ENCODE measurements at regions not wholly inside any gene's neighbourhood (a gene's known extent, or its start where the extent isn't known, plus 50 kb on each side); places are given as distances from the start of the nearest gene placed in this dataset.

DNA sequence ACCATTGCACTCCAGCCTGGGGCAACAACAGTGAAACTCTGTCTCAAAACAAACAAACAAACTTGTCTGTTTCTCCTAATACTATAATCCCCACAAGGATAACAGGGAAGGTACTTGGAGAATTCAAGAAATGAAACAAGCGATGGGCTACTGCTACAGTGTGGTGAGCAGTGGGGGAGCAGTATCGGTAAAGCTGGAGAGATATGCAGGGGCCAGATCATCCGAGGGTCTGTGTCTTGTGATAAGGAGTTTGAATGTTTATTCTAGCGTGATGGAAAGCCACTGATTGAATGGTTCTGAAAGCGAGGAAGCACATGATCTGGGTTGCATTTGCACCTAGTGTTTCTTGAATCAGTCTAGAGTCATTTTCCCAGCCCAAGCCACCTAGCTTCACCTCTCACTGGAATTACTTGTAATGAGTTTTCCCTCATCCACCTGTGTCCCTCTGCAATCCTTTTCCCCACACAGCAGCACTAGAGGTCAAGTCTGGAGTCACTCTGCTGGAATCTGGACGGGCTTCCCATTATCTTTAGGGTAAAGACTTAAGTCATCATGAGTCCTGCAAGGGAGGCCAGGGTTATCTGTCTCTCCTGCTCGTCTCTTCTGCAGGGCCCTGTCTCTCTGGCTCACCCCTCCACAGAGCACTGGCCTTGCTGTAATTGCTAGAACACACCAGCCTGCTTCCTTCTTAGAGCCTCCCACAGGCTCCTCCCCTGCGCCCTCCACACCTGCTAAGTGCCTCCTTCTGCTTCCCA is 162.3 kb downstream of the KLF5 start:
- DNase-seq (ENCODE audit: low read depth in 2 of 2), result no peak

DNA sequence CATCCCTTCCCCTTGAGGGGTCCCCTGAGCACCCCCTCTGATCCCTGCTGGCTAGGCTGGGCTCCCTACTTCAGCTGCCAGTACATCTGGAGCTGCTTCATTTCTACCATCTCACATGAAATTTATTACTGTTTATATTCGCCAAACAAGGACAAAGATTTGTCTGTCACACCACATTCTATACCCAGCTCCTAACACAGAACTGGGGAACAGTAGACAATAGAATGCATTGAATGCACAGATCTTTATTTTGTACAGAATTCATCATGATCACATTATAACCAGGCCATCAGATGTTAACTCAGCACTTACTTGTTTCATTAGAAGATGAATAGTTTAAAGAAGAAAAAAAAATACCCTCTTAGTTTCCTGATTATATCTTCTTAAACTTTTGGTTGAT is 159.4 kb downstream of the KLF5 start:
- DNase-seq (ENCODE audit: low read depth in 2 of 2), result no peak

DNA sequence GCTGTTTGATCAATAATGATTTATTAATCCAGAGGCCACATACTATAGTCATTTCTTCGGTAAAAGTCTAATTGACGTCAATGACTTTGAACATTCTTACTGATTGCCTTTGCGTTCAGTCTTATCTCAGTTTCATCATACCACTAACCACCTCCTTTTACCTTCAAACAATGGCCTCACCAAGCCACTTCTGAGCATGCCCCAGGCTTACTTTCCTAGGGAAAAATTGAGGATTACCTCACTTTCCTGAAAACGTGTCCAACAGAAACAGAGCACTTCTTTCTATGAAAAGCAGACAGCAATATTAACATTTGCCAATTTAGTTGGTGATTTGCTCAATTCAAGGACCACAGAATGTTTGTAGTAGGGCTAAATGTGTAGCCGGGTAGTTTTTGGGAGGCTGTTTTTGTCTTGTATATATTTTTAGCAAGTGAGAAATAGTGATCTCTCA is 157.6 kb downstream of the KLF5 start:
- DNase-seq (ENCODE audit: low read depth in 2 of 2), result peak; percentile 95 to 96

DNA sequence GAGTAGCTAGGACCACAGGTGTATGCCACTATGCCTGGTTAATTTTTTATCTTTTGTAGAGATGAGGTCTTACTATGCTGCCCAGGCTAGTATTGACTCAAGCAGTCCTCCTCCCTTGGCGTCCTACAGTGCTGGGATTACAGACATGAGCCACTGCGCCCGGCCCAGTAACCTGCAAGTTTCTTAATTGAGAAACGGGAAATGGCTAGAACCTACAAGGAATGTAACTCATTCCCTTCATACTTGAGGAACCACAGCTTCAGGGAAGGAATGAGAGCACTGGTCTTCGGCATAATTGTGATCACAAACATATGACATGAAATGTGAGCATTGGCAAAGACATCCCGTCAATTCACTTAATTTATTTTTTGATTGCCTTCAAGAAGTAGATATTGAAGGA is 157.0 kb downstream of the KLF5 start:
- DNase-seq (ENCODE audit: low read depth in 2 of 2), result peak; percentile 85 to 86

DNA sequence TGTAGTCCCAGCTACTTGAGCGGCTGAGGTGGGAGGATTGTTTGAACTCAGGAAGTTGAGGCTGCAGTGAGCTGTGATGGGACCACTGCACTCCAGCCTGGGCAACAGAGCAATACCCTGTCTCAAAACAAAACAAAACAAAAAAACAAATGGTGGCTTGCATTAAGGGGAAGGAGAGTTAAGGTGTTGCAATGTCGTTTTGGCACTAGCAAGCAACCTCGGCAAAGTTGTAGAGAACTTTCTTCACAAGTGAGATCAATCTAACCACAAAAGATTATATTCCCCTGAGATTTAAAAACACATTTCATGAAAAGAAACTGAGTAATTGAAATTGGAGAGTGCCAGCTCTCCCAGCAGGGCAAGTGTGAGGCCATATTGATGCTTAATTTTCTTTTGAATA is 153.7 kb downstream of the KLF5 start:
- no peak for DNase-seq (ENCODE audit: low read depth in 2 of 2)

DNA sequence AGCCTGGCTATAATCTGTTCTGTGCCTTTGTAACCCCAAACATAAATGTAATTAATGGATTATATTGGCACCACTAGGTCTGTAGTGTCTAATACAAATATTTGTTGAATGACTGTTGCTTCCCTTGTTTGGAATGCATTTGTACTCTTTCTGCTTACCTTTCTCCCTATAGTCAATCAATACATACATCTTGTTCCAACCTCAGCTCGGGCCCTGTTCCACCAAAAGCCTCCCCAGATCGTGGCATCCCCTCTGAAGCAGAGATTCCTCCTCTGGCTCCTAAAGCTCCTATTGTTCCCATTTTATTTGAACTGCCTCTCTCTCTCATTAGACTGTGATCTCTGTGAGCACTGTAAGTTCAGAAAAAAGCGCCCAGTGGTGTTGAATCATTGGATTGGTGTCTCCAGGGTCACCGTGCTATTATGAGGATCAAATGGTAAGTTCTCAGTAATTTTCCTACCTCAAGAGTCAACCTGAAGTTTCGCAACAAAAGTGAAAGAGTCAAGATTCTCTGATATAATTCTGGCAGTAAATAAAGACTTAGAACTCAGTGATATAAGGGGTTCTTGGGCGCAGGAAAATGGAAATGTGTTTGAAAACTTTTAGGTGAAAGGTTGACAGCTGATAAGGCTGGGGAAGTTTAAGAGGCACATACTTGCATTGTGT is 151.5 kb downstream of the KLF5 start:
- DNase-seq (ENCODE audit: low read depth in 2 of 2), result no peak

DNA sequence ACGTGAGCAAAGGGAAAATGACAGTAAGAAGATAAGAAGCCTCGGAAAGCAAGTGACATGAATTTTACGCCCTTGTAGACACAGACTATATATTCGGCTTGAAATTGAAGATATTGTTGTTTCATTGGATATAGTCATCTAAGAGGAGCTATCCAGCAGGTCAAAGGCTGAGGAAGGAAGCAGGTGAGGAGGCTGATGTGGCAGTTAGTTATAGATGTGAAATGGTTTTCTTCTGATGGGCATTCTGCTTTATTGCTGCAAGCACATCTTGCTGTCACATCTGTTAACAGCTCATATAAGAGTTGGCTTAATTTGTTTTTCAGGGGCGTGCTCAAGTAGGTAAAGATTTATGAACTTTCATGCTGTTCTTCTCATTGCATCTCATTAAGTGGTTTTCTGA is 146.1 kb downstream of the KLF5 start:
- DNase-seq (ENCODE audit: low read depth in 2 of 2), result no peak

DNA sequence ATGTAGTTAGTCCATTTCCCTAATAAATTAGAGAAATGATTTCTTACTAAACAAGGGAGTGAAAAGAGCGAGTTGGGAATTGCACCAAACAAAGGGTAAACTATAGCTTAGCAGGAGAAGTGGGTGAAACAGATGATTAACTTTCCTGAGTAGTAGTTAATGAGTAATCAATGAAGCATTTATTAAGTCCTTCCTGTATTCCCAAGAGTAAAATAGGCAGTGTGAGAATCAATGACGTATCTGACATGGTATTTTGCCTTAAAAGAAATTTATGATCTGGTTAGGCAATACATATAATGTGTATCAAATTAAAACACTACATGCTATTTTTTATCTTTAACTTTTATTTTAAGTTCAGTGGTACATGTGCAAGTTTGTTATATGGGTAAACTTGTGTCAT is 142.8 kb downstream of the KLF5 start:
- peak; percentile 63 to 64 for DNase-seq (ENCODE audit: low read depth in 2 of 2)

DNA sequence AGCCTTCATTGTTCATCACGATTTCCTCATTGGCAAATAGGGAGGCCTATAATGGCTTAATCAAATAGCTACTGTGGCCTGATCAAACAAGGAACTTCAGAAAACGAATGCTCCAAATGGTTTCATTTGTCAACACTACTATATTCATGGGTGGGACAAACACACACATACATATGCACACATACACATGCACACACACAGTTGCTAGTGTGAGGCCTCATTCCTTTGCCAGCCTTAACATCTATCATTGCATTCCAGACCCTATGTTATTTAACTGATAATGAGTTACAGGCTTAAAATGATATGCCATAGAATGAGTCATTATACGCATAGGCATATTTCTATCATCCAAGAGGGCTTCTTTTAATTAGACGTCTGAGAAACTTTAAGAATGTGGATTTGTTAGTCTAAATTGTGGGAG is 140.2 kb downstream of the KLF5 start:
- DNase-seq (ENCODE audit: low read depth in 2 of 2), result peak; percentile 93 to 96

DNA sequence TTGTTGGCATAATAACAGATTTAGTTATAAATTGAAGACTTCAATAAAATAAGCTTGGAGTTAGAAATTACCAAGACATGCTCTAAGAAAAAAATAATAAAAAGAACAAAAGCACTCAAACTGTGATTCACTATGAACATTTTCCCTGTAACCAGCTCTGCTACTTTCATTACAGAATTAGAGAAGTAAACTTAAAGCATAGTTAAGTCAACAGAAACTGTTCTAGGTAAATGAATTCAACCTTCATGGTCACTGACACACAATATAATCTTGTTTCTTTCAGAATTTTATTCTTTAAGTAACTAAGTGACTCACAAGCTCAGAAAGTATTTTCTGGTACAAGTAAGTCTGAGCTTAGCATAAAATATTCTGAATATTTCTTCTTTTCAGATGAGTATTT is 136.3 kb downstream of the KLF5 start:
- no peak for DNase-seq (ENCODE audit: low read depth in 2 of 2)

DNA sequence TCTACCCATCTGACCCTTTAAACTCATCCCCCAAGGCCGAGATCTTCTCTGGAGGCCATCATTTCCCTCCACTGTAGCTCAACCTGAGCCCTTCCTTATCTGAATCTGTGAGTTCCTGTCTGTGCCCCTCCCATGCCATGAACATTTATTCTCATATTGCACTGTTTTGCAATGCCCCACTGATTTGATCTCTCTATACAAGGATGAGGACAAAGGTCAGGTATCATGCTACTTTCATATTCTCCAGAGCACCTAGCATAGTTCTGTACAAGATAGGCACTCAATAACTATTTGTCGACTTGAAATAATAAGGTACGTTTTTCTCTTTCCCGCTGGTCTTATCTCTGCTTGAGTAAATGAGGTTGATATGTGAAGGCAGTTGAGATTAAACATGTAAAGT is 135.5 kb downstream of the KLF5 start:
- no peak for DNase-seq (ENCODE audit: low read depth in 2 of 2)

DNA sequence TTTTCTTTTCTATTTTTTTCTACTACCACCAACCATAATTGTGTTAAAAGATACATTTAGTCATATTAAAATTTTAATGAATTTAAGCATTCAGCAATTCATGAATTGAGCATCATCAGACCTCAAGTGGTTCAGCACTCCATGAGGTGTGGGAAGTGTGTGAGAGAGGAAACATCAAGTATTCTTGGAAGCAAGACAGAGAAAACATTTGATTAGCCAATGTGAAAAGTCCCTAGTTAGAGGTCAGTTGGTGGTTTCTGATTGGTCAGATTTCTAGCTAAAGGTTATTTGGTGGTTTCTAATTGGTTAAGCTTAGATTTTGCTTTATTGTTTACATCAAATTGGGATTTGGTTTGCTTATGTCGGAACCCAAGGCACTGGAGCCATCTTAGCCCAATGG is 134.7 kb downstream of the KLF5 start:
- no peak for DNase-seq (ENCODE audit: low read depth in 2 of 2)

DNA sequence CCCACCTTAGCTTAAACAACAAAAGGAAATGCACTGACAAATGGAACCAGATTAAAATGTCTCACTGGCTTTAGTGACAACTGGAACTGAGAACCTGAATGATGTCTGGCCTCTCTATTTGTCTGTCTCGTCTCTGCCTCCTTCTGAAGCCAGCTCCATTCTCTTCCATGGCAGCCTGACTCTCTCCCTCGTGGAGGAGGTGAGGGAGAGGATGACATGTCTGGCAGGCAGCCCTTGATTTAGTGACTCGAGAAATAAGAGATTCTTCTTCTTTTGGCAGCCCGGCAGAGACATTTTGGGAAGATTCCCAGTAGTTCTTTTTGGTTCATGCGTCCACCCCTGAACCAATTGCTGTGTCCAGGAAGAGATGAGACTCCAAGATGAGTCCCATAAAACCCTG is 131.7 kb downstream of the KLF5 start:
- DNase-seq (ENCODE audit: low read depth in 2 of 2), result no peak

DNA sequence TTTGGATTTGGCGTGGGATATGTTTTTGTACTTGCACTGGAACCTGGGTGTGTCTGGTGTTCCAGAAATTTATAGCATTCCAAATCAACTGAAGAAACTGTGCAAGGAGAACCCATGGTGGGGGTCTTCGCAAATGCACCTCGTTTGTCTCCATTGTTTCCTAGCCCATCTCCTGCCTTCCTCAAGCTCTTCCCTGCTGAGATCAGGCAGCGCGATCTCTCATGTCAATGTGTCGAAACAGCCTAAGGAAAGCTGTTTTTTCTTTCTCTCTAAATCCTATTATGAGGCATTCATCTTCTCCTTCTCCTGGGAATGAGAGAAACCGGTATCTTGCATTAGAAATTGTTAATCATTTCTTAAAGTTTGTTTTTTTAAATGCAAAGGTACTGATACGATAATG is 131.0 kb downstream of the KLF5 start:
- no peak for DNase-seq (ENCODE audit: low read depth in 2 of 2)

DNA sequence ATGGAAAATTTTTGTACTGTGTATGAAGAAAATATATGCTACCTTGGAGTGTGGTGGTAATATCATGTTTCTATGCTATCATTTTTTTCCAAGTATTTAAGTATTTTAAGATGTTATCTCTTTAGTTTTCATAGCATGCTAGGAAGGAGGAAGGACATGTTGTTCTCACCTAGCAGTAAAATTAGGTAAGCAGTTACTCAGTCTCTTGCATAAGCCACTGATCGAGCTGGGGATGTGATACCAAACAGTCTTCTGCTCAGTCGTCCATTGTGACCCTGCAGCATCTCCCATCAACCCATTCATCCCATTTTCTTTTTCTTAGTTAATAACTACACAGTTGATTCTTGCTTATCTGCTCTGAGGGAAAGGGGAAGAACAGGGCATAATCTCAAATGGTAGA is 130.6 kb downstream of the KLF5 start:
- no peak for DNase-seq (ENCODE audit: low read depth in 2 of 2)

DNA sequence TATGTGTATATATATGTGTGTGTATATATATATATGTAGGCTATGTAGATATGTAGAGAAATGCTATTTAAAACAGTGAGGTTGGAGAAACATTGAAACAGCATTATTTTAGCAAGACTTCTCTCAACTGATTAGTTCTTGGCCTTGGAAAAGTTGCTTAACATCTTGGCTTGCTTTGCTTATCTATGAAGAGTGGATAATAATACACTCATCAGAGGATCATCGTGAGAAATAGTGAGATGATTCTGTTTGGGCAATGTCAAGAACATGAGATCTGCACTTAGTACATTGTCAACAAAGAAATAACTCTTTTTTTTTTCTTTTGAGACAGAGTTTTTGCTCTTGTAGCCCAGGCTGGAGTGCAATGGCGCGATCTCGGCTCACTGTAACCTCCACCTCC is 128.3 kb downstream of the KLF5 start:
- no peak for DNase-seq (ENCODE audit: low read depth in 2 of 2)

DNA sequence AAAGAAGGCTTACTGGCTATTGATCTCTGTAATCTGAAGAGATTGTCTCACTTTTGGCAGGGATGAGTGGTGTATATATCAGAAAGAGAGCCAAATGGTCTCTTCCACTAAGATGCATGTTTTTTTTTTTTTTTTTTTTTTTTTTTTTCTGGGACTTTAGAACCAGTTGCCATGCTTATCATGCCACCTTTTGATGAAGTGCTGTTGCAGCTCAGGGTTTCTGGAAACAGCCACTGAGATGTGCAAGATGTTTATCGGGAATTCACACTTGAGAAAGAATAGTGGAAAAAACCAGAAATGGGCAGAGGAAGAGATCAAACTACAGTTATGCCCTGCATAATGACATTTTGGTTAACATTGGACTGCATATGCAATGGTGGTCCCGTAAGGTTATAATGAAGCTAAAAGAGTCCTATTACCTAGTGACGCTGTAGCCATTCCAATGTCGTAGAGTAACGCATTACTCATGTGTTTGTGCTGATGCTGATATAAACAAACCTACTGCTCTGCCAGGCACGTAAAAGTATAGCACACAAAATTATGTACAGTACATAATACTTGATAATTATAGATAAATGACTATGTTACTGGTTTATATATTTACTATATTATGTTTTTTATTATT is 121.0 kb downstream of the KLF5 start:
- no peak for DNase-seq (ENCODE audit: low read depth in 2 of 2)

DNA sequence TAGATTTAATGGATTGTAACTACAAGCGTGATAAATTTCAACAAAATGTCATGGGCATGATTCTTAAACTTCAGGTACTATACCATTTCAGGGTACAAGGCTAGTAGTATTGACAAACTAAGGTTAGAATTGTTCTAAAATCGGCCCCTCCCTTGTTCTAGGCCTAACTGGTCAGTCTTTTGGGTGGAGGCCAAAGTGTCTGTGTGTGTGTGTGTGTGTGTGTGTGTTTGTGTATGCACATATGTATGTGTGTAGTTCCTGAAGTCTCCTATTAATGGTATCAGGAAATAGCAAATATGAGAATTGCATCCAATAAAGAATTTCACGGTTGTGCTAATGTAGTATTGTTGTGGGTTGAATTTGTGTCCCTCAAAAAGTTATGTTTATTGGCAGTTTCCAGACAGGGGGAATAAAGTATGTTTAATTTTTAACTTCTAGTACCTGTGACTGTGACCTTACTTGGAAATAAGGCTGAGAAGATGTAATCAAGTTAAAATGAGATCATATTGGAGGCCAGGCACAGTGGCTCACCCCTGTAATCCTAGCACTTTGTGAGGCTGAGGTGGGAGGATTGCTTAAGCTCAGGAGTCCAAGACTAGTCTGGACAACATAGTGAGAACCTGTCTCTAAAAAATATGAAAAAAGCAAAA is 119.2 kb downstream of the KLF5 start:
- no peak for DNase-seq (ENCODE audit: low read depth in 2 of 2)

DNA sequence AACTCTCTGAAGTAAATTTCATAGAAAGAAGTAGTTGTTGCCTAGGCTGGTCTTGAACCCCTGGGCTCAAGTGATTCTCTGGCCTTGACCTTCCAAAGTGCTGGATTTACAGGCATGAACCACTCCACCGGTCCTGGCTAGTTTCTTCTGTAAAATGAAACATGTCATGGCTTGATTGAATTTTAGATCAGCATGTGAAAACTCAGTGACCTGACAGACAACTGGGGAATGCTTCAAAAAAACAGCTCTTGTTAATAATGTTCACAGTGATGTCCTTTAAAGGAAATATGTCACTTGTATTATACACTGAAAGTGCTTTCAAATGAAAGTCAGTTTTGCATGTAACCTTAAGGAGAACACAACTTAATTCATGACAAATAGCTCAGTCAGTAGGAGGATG is 118.2 kb downstream of the KLF5 start:
- DNase-seq (ENCODE audit: low read depth in 2 of 2), result no peak

DNA sequence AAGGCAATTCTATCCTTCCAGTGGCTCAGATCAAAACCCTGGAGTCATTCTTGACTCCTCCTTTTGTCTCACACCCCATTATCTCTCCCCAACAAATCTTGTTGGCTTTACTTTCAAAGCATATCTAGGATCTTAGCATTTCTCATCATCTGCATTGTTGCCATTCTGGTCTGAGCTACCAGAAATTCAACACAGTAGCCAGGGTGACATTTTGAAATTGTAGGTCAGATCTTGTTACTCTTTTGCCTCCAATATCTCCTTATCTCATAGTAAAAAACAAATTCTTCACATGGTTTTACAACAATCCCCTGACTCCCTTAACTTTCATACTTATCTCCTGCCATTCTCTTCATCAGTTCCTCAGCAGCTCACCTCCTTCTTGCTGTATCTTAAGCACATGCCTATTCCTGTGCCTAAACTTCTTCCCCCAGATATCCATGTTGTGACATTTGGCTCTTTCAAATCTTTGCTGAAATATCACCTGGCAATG is 115.8 kb downstream of the KLF5 start:
- DNase-seq (ENCODE audit: low read depth in 2 of 2), result no peak

DNA sequence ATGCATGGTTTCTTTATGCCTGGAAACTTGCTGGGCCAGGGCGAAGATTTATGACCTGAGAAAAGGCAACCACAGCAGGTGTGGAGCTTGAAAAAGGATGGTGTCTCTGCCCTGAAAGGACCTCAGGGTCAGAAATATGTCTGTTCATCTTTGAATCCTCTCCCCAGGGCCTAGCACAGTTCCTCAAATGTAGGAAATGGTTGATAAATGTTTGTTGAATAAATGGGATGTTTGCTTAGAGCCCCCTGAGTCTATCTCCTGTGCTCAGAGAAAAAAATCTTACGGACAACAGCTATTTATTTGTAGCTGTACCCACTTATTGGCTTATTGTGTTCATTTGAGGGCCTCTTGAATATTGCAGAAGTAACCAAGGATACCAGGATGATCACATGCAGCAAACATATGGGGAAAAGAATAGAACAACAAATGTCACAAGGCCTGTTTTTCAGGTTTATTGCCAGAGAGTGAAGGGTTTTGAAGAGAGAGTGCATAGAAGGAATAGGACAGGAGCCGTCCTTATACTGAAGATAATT is 114.5 kb downstream of the KLF5 start:
- no peak for DNase-seq (ENCODE audit: low read depth in 2 of 2)

DNA sequence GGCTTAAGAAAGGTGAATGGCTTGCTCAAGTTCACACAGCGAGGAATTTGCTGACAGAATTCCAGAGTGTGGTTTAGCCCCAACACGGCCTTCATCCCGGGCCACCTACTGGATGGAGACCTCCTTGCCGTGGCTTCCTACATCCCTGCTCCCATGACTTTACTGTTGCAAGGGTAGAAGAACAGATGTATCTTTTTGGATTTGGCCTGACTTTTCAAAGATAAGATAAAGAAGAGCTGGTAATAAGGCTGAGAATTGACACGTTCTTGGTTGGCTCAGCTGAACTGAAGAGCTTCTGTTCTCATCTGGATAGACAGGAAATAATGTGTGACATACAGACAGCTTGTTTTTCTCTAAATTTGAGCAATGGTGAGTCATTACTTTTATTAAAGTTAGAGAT is 113.1 kb downstream of the KLF5 start:
- DNase-seq (ENCODE audit: low read depth in 2 of 2), result no peak
